Loucy (cell line): ENCODE measurements at regions not wholly inside any gene's neighbourhood (a gene's known extent, or its start where the extent isn't known, plus 50 kb on each side); places are given as distances from the start of the nearest gene placed in this dataset.

Experiments used
- H2AFZ ChIP-seq: fragments of 200-600 bp; sonication (generic); 2 replicates; pipeline ENCODE4 v1.6.0; 2016; ENCODE audit warnings: antibody characterized with exemption, mild to moderate bottlenecking, low read length, moderate library complexity
- H3F3A ChIP-seq: fragments of 200-600 bp; 2 replicates; pipeline ENCODE4 v1.6.0; 2016; ENCODE audit warnings: antibody characterized with exemption, low read depth, mild to moderate bottlenecking
- H3K27me3 ChIP-seq: fragments of 200-600 bp; sonication (generic); 2 replicates; pipeline ENCODE4 v1.6.1; 2014; ENCODE audit warnings: low read length, mild to moderate bottlenecking; ENCODE audit not compliant: insufficient read depth, poor library complexity, severe bottlenecking
- H3K36me3 ChIP-seq: fragments of 200-600 bp; sonication (generic); 2 replicates; pipeline ENCODE4 v1.6.1; 2016; ENCODE audit warnings: low read length; ENCODE audit not compliant: insufficient read depth
- H3K4me1 ChIP-seq: fragments of 200-600 bp; sonication (generic); 2 replicates; pipeline ENCODE4 v1.5.1; 2014; ENCODE audit warnings: low read length, mild to moderate bottlenecking; ENCODE audit not compliant: insufficient read depth, poor library complexity, severe bottlenecking
- H3K4me2 ChIP-seq: fragments of 200-600 bp; sonication (generic); 2 replicates; pipeline ENCODE4 v1.6.0; 2014; ENCODE audit warnings: antibody characterized with exemption, low read length, low read depth, mild to moderate bottlenecking; ENCODE audit not compliant: poor library complexity, severe bottlenecking
- H3K4me3 ChIP-seq: fragments of 200-600 bp; sonication (generic); 2 replicates; pipeline ENCODE4 v1.5.1; 2014; ENCODE audit warnings: low read length, mild to moderate bottlenecking, mixed read lengths; ENCODE audit not compliant: poor library complexity, severe bottlenecking
- H3K79me2 ChIP-seq: fragments of 200-600 bp; sonication (generic); 2 replicates; pipeline ENCODE4 v1.6.1; 2014; ENCODE audit warnings: low read length; ENCODE audit not compliant: insufficient read depth
- H3K9ac ChIP-seq: fragments of 200-600 bp; sonication (generic); 2 replicates; pipeline ENCODE4 v1.6.0; 2014; ENCODE audit warnings: mild to moderate bottlenecking, low read depth, low read length, moderate library complexity; ENCODE audit not compliant: poor library complexity, severe bottlenecking
- H3K9me2 ChIP-seq: fragments of 200-600 bp; sonication (generic); replicated peaks from 2 replicates; pipeline ENCODE4 v1.6.1; 2016; ENCODE audit warnings: low read depth, low read length, mixed read lengths
- H3K9me3 ChIP-seq: fragments of 200-600 bp; sonication (generic); 2 replicates; pipeline ENCODE4 v1.6.1; 2014; ENCODE audit warnings: mild to moderate bottlenecking, antibody characterized with exemption, low read length, low read depth; ENCODE audit not compliant: insufficient read depth
- H4K20me1 ChIP-seq: fragments of 200-600 bp; sonication (generic); 2 replicates; pipeline ENCODE4 v1.6.0; 2014; ENCODE audit warnings: antibody characterized with exemption, low read length, mild to moderate bottlenecking; ENCODE audit not compliant: insufficient read depth, poor library complexity, severe bottlenecking
- EZH2phosphoT487 ChIP-seq: fragments of 200-600 bp; IDR thresholded peaks from 2 replicates; pipeline ENCODE4 v1.6.1; 2018; ENCODE audit warnings: antibody characterized with exemption, mild to moderate bottlenecking, moderate library complexity, borderline replicate concordance
- TF ChIP-seq, protein P1 (sequence below): fragments of 200-600 bp; sonication (generic); conservative IDR thresholded peaks from 2 replicates; pipeline ENCODE4 v1.5.1; 2014; ENCODE audit warnings: mild to moderate bottlenecking, antibody characterized with exemption, low read length

DNA sequence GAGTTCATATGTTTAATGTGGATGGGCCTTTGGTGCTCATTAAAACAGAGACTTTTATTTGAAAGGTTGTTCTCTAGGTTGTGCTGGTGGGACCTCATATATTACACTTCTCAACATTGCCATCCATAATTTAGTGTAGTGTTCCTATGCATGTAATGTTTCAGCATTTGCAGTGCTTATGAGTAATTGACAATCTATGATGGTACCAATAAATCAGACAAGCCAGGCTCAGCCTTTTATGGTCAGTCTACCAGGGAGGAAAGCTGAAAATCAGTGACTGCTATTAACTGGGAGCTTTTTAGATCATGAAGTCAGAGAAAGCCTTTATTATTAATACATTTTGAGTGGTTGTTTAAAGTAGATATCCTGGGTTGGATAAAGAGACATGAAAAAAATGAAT, 120.1 kb upstream of the SLC28A3 start:
- no peak overlapping the region for H3K9ac ChIP-seq
- no peaks in the 10 kb centered on the region for H3K4me1 ChIP-seq
- no peak overlapping the region for H3K4me2 ChIP-seq
- H4K20me1 ChIP-seq = no peaks in the 10 kb centered on the region
- no peaks in the 10 kb centered on the region for H3K79me2 ChIP-seq
- H3K9me2 ChIP-seq = no peaks in the 10 kb centered on the region
- no peak overlapping the region for H3K4me3 ChIP-seq
- no peak for TF ChIP-seq EZH2phosphoT487
- TF ChIP-seq, protein P1, sequence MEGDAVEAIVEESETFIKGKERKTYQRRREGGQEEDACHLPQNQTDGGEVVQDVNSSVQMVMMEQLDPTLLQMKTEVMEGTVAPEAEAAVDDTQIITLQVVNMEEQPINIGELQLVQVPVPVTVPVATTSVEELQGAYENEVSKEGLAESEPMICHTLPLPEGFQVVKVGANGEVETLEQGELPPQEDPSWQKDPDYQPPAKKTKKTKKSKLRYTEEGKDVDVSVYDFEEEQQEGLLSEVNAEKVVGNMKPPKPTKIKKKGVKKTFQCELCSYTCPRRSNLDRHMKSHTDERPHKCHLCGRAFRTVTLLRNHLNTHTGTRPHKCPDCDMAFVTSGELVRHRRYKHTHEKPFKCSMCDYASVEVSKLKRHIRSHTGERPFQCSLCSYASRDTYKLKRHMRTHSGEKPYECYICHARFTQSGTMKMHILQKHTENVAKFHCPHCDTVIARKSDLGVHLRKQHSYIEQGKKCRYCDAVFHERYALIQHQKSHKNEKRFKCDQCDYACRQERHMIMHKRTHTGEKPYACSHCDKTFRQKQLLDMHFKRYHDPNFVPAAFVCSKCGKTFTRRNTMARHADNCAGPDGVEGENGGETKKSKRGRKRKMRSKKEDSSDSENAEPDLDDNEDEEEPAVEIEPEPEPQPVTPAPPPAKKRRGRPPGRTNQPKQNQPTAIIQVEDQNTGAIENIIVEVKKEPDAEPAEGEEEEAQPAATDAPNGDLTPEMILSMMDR = no peak
- no peak overlapping the region for H2AFZ ChIP-seq
- H3K9me3 ChIP-seq = no peaks in the 10 kb centered on the region
- no peaks in the 10 kb centered on the region for H3K27me3 ChIP-seq
- no peaks in the 10 kb centered on the region for H3F3A ChIP-seq
- no peaks in the 10 kb centered on the region for H3K36me3 ChIP-seq

DNA sequence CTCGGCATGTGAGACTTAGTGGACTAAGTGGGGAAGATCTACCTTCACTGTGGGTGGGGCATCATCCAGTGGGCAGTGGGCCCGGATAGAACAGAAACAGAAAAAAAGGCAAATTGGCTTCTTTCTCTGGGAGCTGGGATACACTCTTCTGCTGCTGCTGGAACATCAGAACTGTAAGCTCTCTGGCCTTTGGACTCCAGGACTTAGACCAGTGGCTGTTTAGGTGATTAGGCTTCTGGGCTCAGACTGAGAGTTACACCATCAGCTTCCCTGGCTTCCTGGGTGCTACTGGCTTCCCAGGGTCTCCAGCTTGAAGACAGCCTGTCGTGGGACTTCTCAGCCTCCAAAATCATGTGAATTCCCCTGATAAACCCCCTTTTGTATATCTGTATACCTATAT, 122.7 kb upstream of the SLC28A3 start:
- H3K79me2 ChIP-seq = no peaks in the 10 kb centered on the region
- H4K20me1 ChIP-seq = no peaks in the 10 kb centered on the region
- no peak overlapping the region for H3K9ac ChIP-seq
- no peak overlapping the region for H3K4me2 ChIP-seq
- no peak overlapping the region for H2AFZ ChIP-seq
- H3K27me3 ChIP-seq = no peaks in the 10 kb centered on the region
- no peaks in the 10 kb centered on the region for H3K36me3 ChIP-seq
- H3K4me3 ChIP-seq = no peak overlapping the region
- no peaks in the 10 kb centered on the region for H3K4me1 ChIP-seq
- no peak for TF ChIP-seq EZH2phosphoT487
- TF ChIP-seq, protein P1 = no peak
- H3K9me3 ChIP-seq = no peaks in the 10 kb centered on the region
- H3F3A ChIP-seq = no peaks in the 10 kb centered on the region
- no peaks in the 10 kb centered on the region for H3K9me2 ChIP-seq

DNA sequence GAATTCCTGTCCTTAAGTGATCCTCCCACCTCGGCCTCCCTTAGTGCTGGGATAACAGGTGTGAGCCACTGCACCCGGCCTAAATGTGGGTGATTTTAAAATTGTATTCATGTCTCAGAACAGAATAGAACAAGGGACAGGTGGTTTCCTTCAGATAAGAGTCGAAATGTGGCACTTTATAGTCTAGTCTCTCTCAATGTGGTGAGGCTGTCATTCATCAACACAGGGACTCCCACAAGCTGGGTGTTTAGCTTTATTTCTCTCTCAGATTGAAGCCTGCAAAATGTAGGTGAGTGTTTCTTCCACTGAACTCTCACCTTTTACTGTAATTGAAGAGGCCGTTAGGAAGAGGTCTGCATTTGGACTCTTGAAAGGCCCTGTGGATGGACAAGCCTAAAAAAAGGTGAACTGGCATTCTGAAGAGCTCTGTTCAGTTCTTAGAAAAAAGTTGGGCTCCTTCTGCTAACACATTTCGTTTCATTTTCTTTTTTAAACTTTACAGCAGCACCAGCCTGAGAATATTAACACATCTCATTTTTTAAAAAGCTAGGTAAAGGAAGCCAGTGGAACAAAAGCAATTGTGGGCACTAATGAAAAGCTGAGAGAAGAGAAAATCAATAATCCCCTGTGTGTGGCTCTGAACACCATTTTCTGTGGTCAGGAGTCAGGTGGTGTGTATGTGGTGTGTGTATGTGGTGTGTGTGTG, 126.2 kb upstream of the SLC28A3 start:
- no peaks in the 10 kb centered on the region for H3K79me2 ChIP-seq
- TF ChIP-seq, protein P1 = no peak
- TF ChIP-seq EZH2phosphoT487 = no peak
- no peaks in the 10 kb centered on the region for H3K4me1 ChIP-seq
- no peaks in the 10 kb centered on the region for H3K36me3 ChIP-seq
- H4K20me1 ChIP-seq = no peaks in the 10 kb centered on the region
- no peak overlapping the region for H3K4me2 ChIP-seq
- no peak overlapping the region for H3K9ac ChIP-seq
- no peaks in the 10 kb centered on the region for H3F3A ChIP-seq
- no peaks in the 10 kb centered on the region for H3K9me2 ChIP-seq
- no peaks in the 10 kb centered on the region for H3K9me3 ChIP-seq
- no peaks in the 10 kb centered on the region for H3K27me3 ChIP-seq
- no peak overlapping the region for H2AFZ ChIP-seq
- H3K4me3 ChIP-seq = no peak overlapping the region
